ENCODE measurements at regions not wholly inside any gene's neighbourhood (a gene's known extent, or its start where the extent isn't known, plus 50 kb on each side); places are given as distances from the start of the nearest gene placed in this dataset.

- Histone ChIP-seq H3K36me3 (ENCODE audit: control insufficient read depth in 1 of 2, insufficient read depth in 2 of 2, low read length in 1 of 2) (no peaks in the 10 kb centered on the region), H3K4me3 (ENCODE audit: low read length in 2 of 2) (no peak overlapping the region), H3K27ac (ENCODE audit: low read depth in 1 of 2, low read length in 2 of 2) (no peak overlapping the region), H3K9me3 (ENCODE audit: control insufficient read depth, low read length) (no peaks in the 10 kb centered on the region), H3K27me3 (ENCODE audit: control insufficient read depth in 1 of 2, insufficient read depth in 2 of 2, low read length in 1 of 2) (no peaks in the 10 kb centered on the region), H3K4me1 (ENCODE audit: control insufficient read depth in 1 of 2, insufficient read depth in 2 of 2, low read length in 2 of 2) (no peaks in the 10 kb centered on the region)
- 62 to 66% methylated on average over 3 of the region's 3 CpGs for whole genome bisulfite sequencing, 2 donors
- intact Hi-C loops (cut with DNase I) = no loop called here
- DNase-seq = no peak
- ATAC-seq (ENCODE audit: low FRiP score) = no peak
These were observed 1070.8 kb downstream of the FAM133A start for GRCh38 chrX:94744786-94745185.

GRCh38 chrX:94751611-94752010 lies 1077.6 kb downstream of the FAM133A start:
- Histone ChIP-seq H3K4me1 (ENCODE audit: control insufficient read depth in 1 of 2, insufficient read depth in 2 of 2, low read length in 2 of 2) (no peaks in the 10 kb centered on the region), H3K4me3 (ENCODE audit: low read length in 2 of 2) (no peak overlapping the region), H3K27ac (ENCODE audit: low read depth in 1 of 2, low read length in 2 of 2) (no peak overlapping the region), H3K36me3 (ENCODE audit: control insufficient read depth in 1 of 2, insufficient read depth in 2 of 2, low read length in 1 of 2) (no peaks in the 10 kb centered on the region), H3K27me3 (ENCODE audit: control insufficient read depth in 1 of 2, insufficient read depth in 2 of 2, low read length in 1 of 2) (no peaks in the 10 kb centered on the region), H3K9me3 (ENCODE audit: control insufficient read depth, low read length) (no peaks in the 10 kb centered on the region)
- DNase-seq = no peak
- intact Hi-C loops (cut with DNase I) = no loop called here
- ATAC-seq (ENCODE audit: low FRiP score) = no peak

- Histone ChIP-seq H3K9me3 (ENCODE audit: control insufficient read depth, low read length) (no peaks in the 10 kb centered on the region), H3K4me3 (ENCODE audit: low read length in 2 of 2) (no peak overlapping the region), H3K4me1 (ENCODE audit: control insufficient read depth in 1 of 2, insufficient read depth in 2 of 2, low read length in 2 of 2) (no peaks in the 10 kb centered on the region), H3K27me3 (ENCODE audit: control insufficient read depth in 1 of 2, insufficient read depth in 2 of 2, low read length in 1 of 2) (no peaks in the 10 kb centered on the region), H3K36me3 (ENCODE audit: control insufficient read depth in 1 of 2, insufficient read depth in 2 of 2, low read length in 1 of 2) (no peaks in the 10 kb centered on the region), H3K27ac (ENCODE audit: low read depth in 1 of 2, low read length in 2 of 2) (no peak overlapping the region)
- ATAC-seq (ENCODE audit: low FRiP score) (no peak), DNase-seq (no peak)
- intact Hi-C loops (cut with DNase I) = no loop called here
- 86 to 90% methylated on average over 3 of the region's 3 CpGs for WGBS, 2 donors
These were observed 1078.6 kb downstream of the FAM133A start for GRCh38 chrX:94752434-94753169.

GRCh38 chrX:94758130-94758529 lies 1084.1 kb downstream of the FAM133A start:
- DNase-seq (no peak), ATAC-seq (ENCODE audit: low FRiP score) (no peak)
- 19 to 27% methylated on average over 1 of the region's 1 CpG for WGBS, 2 donors
- Histone ChIP-seq H3K36me3 (ENCODE audit: control insufficient read depth in 1 of 2, insufficient read depth in 2 of 2, low read length in 1 of 2) (no peaks in the 10 kb centered on the region), H3K27ac (ENCODE audit: low read depth in 1 of 2, low read length in 2 of 2) (no peak overlapping the region), H3K4me1 (ENCODE audit: control insufficient read depth in 1 of 2, insufficient read depth in 2 of 2, low read length in 2 of 2) (no peaks in the 10 kb centered on the region), H3K9me3 (ENCODE audit: control insufficient read depth, low read length) (no peaks in the 10 kb centered on the region), H3K4me3 (ENCODE audit: low read length in 2 of 2) (no peak overlapping the region), H3K27me3 (ENCODE audit: control insufficient read depth in 1 of 2, insufficient read depth in 2 of 2, low read length in 1 of 2) (no peaks in the 10 kb centered on the region)
- intact Hi-C loops (cut with DNase I) = no loop called here

- DNase-seq = no peak
- ATAC-seq (ENCODE audit: low FRiP score) = no peak
- WGBS, 2 donors = 67 to 70% methylated on average over 2 of the region's 2 CpGs
- Histone ChIP-seq H3K27me3 (ENCODE audit: control insufficient read depth in 1 of 2, insufficient read depth in 2 of 2, low read length in 1 of 2) (no peaks in the 10 kb centered on the region), H3K27ac (ENCODE audit: low read depth in 1 of 2, low read length in 2 of 2) (no peak overlapping the region), H3K36me3 (ENCODE audit: control insufficient read depth in 1 of 2, insufficient read depth in 2 of 2, low read length in 1 of 2) (no peaks in the 10 kb centered on the region), H3K9me3 (ENCODE audit: control insufficient read depth, low read length) (no peaks in the 10 kb centered on the region), H3K4me3 (ENCODE audit: low read length in 2 of 2) (no peak overlapping the region), H3K4me1 (ENCODE audit: control insufficient read depth in 1 of 2, insufficient read depth in 2 of 2, low read length in 2 of 2) (no peaks in the 10 kb centered on the region)
- intact Hi-C loops (cut with DNase I) = no loop called here
These were observed 1101.6 kb downstream of the FAM133A start for GRCh38 chrX:94775640-94776039.

- Histone ChIP-seq H3K4me3 (ENCODE audit: low read length in 2 of 2) (no peak overlapping the region), H3K27ac (ENCODE audit: low read depth in 1 of 2, low read length in 2 of 2) (no peak overlapping the region), H3K9me3 (ENCODE audit: control insufficient read depth, low read length) (no peaks in the 10 kb centered on the region), H3K4me1 (ENCODE audit: control insufficient read depth in 1 of 2, insufficient read depth in 2 of 2, low read length in 2 of 2) (no peaks in the 10 kb centered on the region), H3K27me3 (ENCODE audit: control insufficient read depth in 1 of 2, insufficient read depth in 2 of 2, low read length in 1 of 2) (no peaks in the 10 kb centered on the region), H3K36me3 (ENCODE audit: control insufficient read depth in 1 of 2, insufficient read depth in 2 of 2, low read length in 1 of 2) (no peaks in the 10 kb centered on the region)
- no peak for ATAC-seq (ENCODE audit: low FRiP score)
- 99 to 100% methylated on average over 1 of the region's 1 CpG for WGBS, 2 donors
- no peak for DNase-seq
- intact Hi-C loops (cut with DNase I) = no loop called here
These were observed 1139.5 kb downstream of the FAM133A start for GRCh38 chrX:94813541-94813940.

GRCh38 chrX:94814216-94814615 lies 1140.2 kb downstream of the FAM133A start:
- Histone ChIP-seq H3K4me1 (ENCODE audit: control insufficient read depth in 1 of 2, insufficient read depth in 2 of 2, low read length in 2 of 2) (no peaks in the 10 kb centered on the region), H3K9me3 (ENCODE audit: control insufficient read depth, low read length) (no peaks in the 10 kb centered on the region), H3K36me3 (ENCODE audit: control insufficient read depth in 1 of 2, insufficient read depth in 2 of 2, low read length in 1 of 2) (no peaks in the 10 kb centered on the region), H3K4me3 (ENCODE audit: low read length in 2 of 2) (no peak overlapping the region), H3K27ac (ENCODE audit: low read depth in 1 of 2, low read length in 2 of 2) (no peak overlapping the region), H3K27me3 (ENCODE audit: control insufficient read depth in 1 of 2, insufficient read depth in 2 of 2, low read length in 1 of 2) (no peaks in the 10 kb centered on the region)
- ATAC-seq (ENCODE audit: low FRiP score) = no peak
- intact Hi-C loops (cut with DNase I) = no loop called here
- peak in 1 of 2 donors; percentile 55 for DNase-seq
- 62 to 71% methylated on average over 1 of the region's 1 CpG for WGBS, 2 donors

DNA sequence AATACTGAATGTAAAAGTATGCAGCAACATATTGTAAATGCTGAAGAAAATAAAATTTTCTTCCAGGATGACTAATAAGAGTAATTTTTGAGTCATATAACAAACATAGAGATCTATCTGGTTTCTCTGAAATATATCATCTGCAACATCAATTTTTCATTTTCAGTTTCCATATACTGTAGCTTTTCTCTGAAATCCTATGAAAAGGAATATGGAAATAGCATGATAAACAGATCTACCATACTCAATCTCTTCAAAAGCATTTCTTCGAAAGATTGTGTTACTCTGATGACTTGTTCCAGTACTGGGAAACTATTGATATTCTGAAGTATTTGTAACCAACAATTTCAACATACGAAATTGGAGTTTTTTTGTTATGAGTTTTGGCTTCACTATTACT lies 1156.7 kb downstream of the FAM133A start:
- Histone ChIP-seq H3K27ac (ENCODE audit: low read depth in 1 of 2, low read length in 2 of 2) (no peak overlapping the region), H3K9me3 (ENCODE audit: control insufficient read depth, low read length) (no peaks in the 10 kb centered on the region), H3K36me3 (ENCODE audit: control insufficient read depth in 1 of 2, insufficient read depth in 2 of 2, low read length in 1 of 2) (no peaks in the 10 kb centered on the region), H3K4me3 (ENCODE audit: low read length in 2 of 2) (no peak overlapping the region), H3K4me1 (ENCODE audit: control insufficient read depth in 1 of 2, insufficient read depth in 2 of 2, low read length in 2 of 2) (no peaks in the 10 kb centered on the region), H3K27me3 (ENCODE audit: control insufficient read depth in 1 of 2, insufficient read depth in 2 of 2, low read length in 1 of 2) (no peaks in the 10 kb centered on the region)
- ATAC-seq (ENCODE audit: low FRiP score) = no peak
- DNase-seq = no peak
- intact Hi-C loops (cut with DNase I) = no loop called here
- 50 to 58% methylated on average over 2 of the region's 2 CpGs for WGBS, 2 donors

DNA sequence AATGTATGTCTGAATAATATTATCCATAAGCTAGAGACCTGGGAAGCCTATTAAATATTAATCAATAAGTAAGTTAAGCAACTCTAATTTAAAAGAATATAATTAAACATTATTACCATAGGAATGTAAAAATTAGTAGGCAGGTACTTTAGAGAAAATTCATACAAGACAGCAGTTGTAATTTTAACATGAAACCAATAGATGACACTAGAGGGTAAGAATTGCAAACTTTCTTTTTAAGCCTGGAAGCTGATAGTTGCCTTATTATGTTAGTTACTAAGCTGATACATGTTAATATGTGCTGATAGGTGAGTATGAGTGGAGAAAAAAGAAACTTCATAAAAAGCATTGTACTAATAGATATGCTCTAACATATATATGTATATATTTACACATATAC lies 1157.4 kb downstream of the FAM133A start:
- intact Hi-C loops (cut with DNase I) = no loop called here
- Histone ChIP-seq H3K27me3 (ENCODE audit: control insufficient read depth in 1 of 2, insufficient read depth in 2 of 2, low read length in 1 of 2) (no peaks in the 10 kb centered on the region), H3K27ac (ENCODE audit: low read depth in 1 of 2, low read length in 2 of 2) (no peak overlapping the region), H3K9me3 (ENCODE audit: control insufficient read depth, low read length) (no peaks in the 10 kb centered on the region), H3K36me3 (ENCODE audit: control insufficient read depth in 1 of 2, insufficient read depth in 2 of 2, low read length in 1 of 2) (no peaks in the 10 kb centered on the region), H3K4me3 (ENCODE audit: low read length in 2 of 2) (no peak overlapping the region), H3K4me1 (ENCODE audit: control insufficient read depth in 1 of 2, insufficient read depth in 2 of 2, low read length in 2 of 2) (no peaks in the 10 kb centered on the region)
- DNase-seq (no peak), ATAC-seq (ENCODE audit: low FRiP score) (no peak)
